Mammary epithelial cell (primary cell): ENCODE measurements at regions not wholly inside any gene's neighbourhood (a gene's known extent, or its start where the extent isn't known, plus 50 kb on each side); places are given as distances from the start of the nearest gene placed in this dataset.

Source experiments
- CTCF ChIP-seq, 2 donors: IDR thresholded peaks in 1 of 2; conservative IDR thresholded peaks in 1 of 2; 2 replicates each; pipeline ENCODE4 v1.5.1; 2011 to 2012; ENCODE audit warnings: inconsistent platforms in 2 of 2, low read length in 2 of 2, mild to moderate bottlenecking in 2 of 2, control low read depth in 1 of 2, low read depth in 1 of 2; ENCODE audit not compliant: insufficient read depth in 1 of 2; ENCODE audit errors: extremely low read depth in 1 of 2
- EZH2 ChIP-seq: IDR thresholded peaks from 2 replicates; pipeline ENCODE4 v1.6.1; 2012; ENCODE audit warnings: low read length, inconsistent platforms, borderline replicate concordance

GRCh38 chr15:38088971-38089370 is 154.5 kb downstream of the TMCO5A start:
- no peak for TF ChIP-seq CTCF (conservative IDR thresholded peaks at IDR 0.05 in 1 of 2, IDR thresholded peaks at IDR 0.05 in 1 of 2; ENCODE audit: extremely low read depth in 1 of 2, insufficient read depth in 1 of 2, low read depth in 1 of 2, low read length in 2 of 2)
- no peak for TF ChIP-seq EZH2
